Stimulated activated CD4-positive, alpha-beta T cell treated with anti-CD3 and anti-CD28 coated beads, TNF-alpha, amount 100 ng/mL, for 48 hours (primary cell): ENCODE measurements at regions not wholly inside any gene's neighbourhood (a gene's known extent, or its start where the extent isn't known, plus 50 kb on each side); places are given as distances from the start of the nearest gene placed in this dataset.
"Not testable (repeated sequence)": the region's sequence is repeated elsewhere in the genome, so short reads cannot be mapped to it uniquely, and the experiment has no call there.

Experiments used
- DNase-seq, 3 donors: peaks; one replicate each; pipeline ENCODE4 v3.0.0-alpha.2; 2020; ENCODE audit warnings: low read depth in 3 of 3

GRCh38 chr5:92879806-92880543 is 701.0 kb downstream of the NR2F1-AS1 start:
- DNase-seq = no peak

GRCh38 chr5:92874790-92875189 is 706.2 kb downstream of the NR2F1-AS1 start:
- DNase-seq = no peak

- DNase-seq = no peak
Observed at GRCh38 chr5:92868442-92868841, 712.6 kb downstream of the NR2F1-AS1 start.

GRCh38 chr5:92864591-92864990 is 716.4 kb downstream of the NR2F1-AS1 start:
- no peak for DNase-seq

GRCh38 chr5:92863666-92864065 is 717.4 kb downstream of the NR2F1-AS1 start:
- no peak for DNase-seq

- DNase-seq = no peak
Observed at GRCh38 chr5:92861531-92862285, 719.3 kb downstream of the NR2F1-AS1 start.

GRCh38 chr5:92860061-92860460 is 721.0 kb downstream of the NR2F1-AS1 start:
- no peak for DNase-seq

GRCh38 chr5:92852219-92852618 is 728.8 kb downstream of the NR2F1-AS1 start:
- DNase-seq = no peak

- DNase-seq = no peak
Observed at GRCh38 chr5:92850886-92851285, 730.1 kb downstream of the NR2F1-AS1 start.

- DNase-seq = no peak
Observed at GRCh38 chr5:92849756-92850155, 731.3 kb downstream of the NR2F1-AS1 start.

GRCh38 chr5:92841604-92842155 is 739.3 kb downstream of the NR2F1-AS1 start:
- DNase-seq = no peak

GRCh38 chr5:92838253-92838652 is 742.8 kb downstream of the NR2F1-AS1 start:
- DNase-seq = no peak

GRCh38 chr5:92836855-92837755 is 743.9 kb downstream of the NR2F1-AS1 start:
- no peak for DNase-seq

GRCh38 chr5:92835712-92836111 is 745.3 kb downstream of the NR2F1-AS1 start:
- DNase-seq = no peak

- DNase-seq = not testable (repeated sequence)
Observed at GRCh38 chr5:92823551-92823950, 757.5 kb downstream of the NR2F1-AS1 start.

- DNase-seq = no peak
Observed at GRCh38 chr5:92822183-92822582, 758.8 kb downstream of the NR2F1-AS1 start.

GRCh38 chr5:92809855-92810465 is 771.1 kb downstream of the NR2F1-AS1 start:
- DNase-seq = no peak

- no peak for DNase-seq
Observed at GRCh38 chr5:92808474-92808873, 772.5 kb downstream of the NR2F1-AS1 start.

GRCh38 chr5:92807085-92807484 is 773.9 kb downstream of the NR2F1-AS1 start:
- no peak for DNase-seq

- DNase-seq = no peak
Observed at GRCh38 chr5:92805446-92805845, 775.6 kb downstream of the NR2F1-AS1 start.

GRCh38 chr5:92801911-92802310 is 779.1 kb downstream of the NR2F1-AS1 start:
- no peak for DNase-seq
